Activated CD4-positive, alpha-beta T cell treated with anti-CD3 and anti-CD28 coated beads, Interleukin-2, amount 10 ng/mL, durations not matched to agents 7 days and 5 days (primary cell): ENCODE measurements at regions not wholly inside any gene's neighbourhood (a gene's known extent, or its start where the extent isn't known, plus 50 kb on each side); places are given as distances from the start of the nearest gene placed in this dataset.

Source experiments
- CTCF ChIA-PET: fragments of 350-600 bp; sonication (Branson Sonifier 250); formaldehyde crosslinking; loops from one replicate; lab custom pipeline; 2021; ENCODE audit warnings: antibody characterized with exemption; lab: Charles Lee
- POLR2A ChIA-PET: fragments of 350-600 bp; sonication (Branson Sonifier 250); formaldehyde crosslinking; loops from one replicate; lab custom pipeline; 2021; ENCODE audit warnings: antibody characterized with exemption; lab: Charles Lee
- DNase-seq: peaks from one replicate; pipeline ENCODE4 v3.0.0-alpha.2; 2020
- H3K27ac Mint-ChIP-seq: one replicate; pipeline ENCODE4 v1.8.0; 2021; ENCODE audit warnings: mild to moderate bottlenecking, moderate library complexity, mixed read lengths
- H3K27me3 Mint-ChIP-seq: one replicate; pipeline ENCODE4 v1.8.0; 2021; ENCODE audit warnings: mixed read lengths
- H3K36me3 Mint-ChIP-seq: one replicate; pipeline ENCODE4 v1.8.0; 2021; ENCODE audit warnings: low read depth, mixed read lengths
- H3K4me1 Mint-ChIP-seq: one replicate; pipeline ENCODE4 v1.8.0; 2021; ENCODE audit warnings: mixed read lengths
- H3K4me3 Mint-ChIP-seq: one replicate; pipeline ENCODE4 v1.8.0; 2021; ENCODE audit warnings: mild to moderate bottlenecking, moderate library complexity, mixed read lengths
- H3K9me3 Mint-ChIP-seq: one replicate; pipeline ENCODE4 v1.8.0; 2021; ENCODE audit warnings: mixed read lengths

- H3K36me3 Mint-ChIP-seq: no peaks in the 10 kb centered on the region
- no peaks in the 10 kb centered on the region for H3K4me1 Mint-ChIP-seq
- peaks cover 3% of the 10 kb centered on the region for H3K9me3 Mint-ChIP-seq
- H3K4me3 Mint-ChIP-seq: no peak overlapping the region
- ChIA-PET POLR2A (no interaction called here), CTCF (no interaction called here)
- H3K27ac Mint-ChIP-seq: no peak overlapping the region
- H3K27me3 Mint-ChIP-seq: no peaks in the 10 kb centered on the region
- DNase-seq: no peak
These were observed 531.1 kb upstream of the SLIT2 start for GRCh38 chr4:19720610-19721009.

- Mint-ChIP-seq H3K27me3 (no peaks in the 10 kb centered on the region), H3K36me3 (no peaks in the 10 kb centered on the region), H3K27ac (no peak overlapping the region), H3K4me1 (no peaks in the 10 kb centered on the region), H3K9me3 (peaks cover 3% of the 10 kb centered on the region), H3K4me3 (no peak overlapping the region)
- no peak for DNase-seq
- ChIA-PET POLR2A (no interaction called here), CTCF (no interaction called here)
These were observed 531.5 kb upstream of the SLIT2 start for GRCh38 chr4:19720190-19720589.

GRCh38 chr4:19711871-19712270, 539.8 kb upstream of the SLIT2 start:
- Mint-ChIP-seq H3K36me3 (no peaks in the 10 kb centered on the region), H3K27ac (no peak overlapping the region), H3K9me3 (peaks cover 4% of the 10 kb centered on the region), H3K27me3 (no peaks in the 10 kb centered on the region), H3K4me3 (no peak overlapping the region), H3K4me1 (no peaks in the 10 kb centered on the region)
- DNase-seq: no peak
- CTCF ChIA-PET: no interaction called here
- POLR2A ChIA-PET: no interaction called here

DNA sequence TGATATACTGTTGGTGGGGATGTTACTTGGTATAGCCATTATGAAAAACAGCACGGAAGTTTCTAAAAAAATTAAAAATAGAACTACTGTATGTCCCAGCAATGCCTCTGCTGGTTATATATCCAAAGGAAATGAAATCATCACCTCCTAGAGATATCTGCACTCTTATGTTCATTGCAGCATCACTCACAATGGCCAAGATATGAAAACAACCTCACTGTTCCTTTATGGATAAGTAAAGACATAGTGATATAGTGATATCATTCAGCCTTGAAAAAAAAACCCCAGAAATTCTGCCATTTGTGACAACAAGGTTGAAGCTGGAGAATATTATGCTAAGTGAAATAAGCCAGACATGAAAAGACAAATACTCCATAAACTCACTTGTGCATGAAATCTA, 543.8 kb upstream of the SLIT2 start:
- H3K27ac Mint-ChIP-seq: no peak overlapping the region
- no peak for DNase-seq
- H3K9me3 Mint-ChIP-seq: no peaks in the 10 kb centered on the region
- no peaks in the 10 kb centered on the region for H3K27me3 Mint-ChIP-seq
- CTCF ChIA-PET: no interaction called here
- no peak overlapping the region for H3K4me3 Mint-ChIP-seq
- H3K4me1 Mint-ChIP-seq: no peaks in the 10 kb centered on the region
- H3K36me3 Mint-ChIP-seq: no peaks in the 10 kb centered on the region
- POLR2A ChIA-PET: no interaction called here

GRCh38 chr4:19703391-19703790, 548.3 kb upstream of the SLIT2 start:
- Mint-ChIP-seq H3K9me3 (peaks cover 4% of the 10 kb centered on the region), H3K27ac (no peak overlapping the region), H3K4me3 (no peak overlapping the region), H3K36me3 (no peaks in the 10 kb centered on the region), H3K27me3 (no peaks in the 10 kb centered on the region), H3K4me1 (no peaks in the 10 kb centered on the region)
- ChIA-PET POLR2A (no interaction called here), CTCF (no interaction called here)
- DNase-seq: no peak

GRCh38 chr4:19700992-19701391, 550.7 kb upstream of the SLIT2 start:
- no peak overlapping the region for H3K27ac Mint-ChIP-seq
- H3K4me1 Mint-ChIP-seq: no peaks in the 10 kb centered on the region
- ChIA-PET CTCF (no interaction called here), POLR2A (no interaction called here)
- no peak overlapping the region for H3K4me3 Mint-ChIP-seq
- no peaks in the 10 kb centered on the region for H3K27me3 Mint-ChIP-seq
- H3K9me3 Mint-ChIP-seq: peaks cover 8% of the 10 kb centered on the region
- H3K36me3 Mint-ChIP-seq: no peaks in the 10 kb centered on the region
- no peak for DNase-seq

DNA sequence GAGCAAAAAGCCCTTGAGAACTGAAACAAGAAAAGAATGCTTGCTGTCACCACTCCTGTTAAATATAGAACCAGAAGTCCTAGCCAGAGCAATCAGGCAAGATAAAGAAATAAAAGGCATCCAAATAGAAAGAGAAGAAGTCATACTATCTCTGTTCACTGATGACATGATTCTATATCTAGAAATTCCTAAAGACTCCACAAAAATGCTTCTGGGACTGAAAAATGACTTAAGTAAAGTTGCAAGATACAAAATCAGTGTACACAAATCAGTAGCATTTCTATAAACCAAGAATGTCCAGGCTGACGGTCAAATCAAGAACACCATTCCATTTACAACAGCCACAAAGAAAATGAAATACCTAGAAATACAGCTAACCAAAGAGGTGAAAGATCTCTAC, 552.7 kb upstream of the SLIT2 start:
- POLR2A ChIA-PET: no interaction called here
- Mint-ChIP-seq H3K27ac (no peak overlapping the region), H3K36me3 (no peaks in the 10 kb centered on the region), H3K9me3 (peaks cover 8% of the 10 kb centered on the region), H3K4me3 (no peak overlapping the region), H3K4me1 (no peaks in the 10 kb centered on the region), H3K27me3 (no peaks in the 10 kb centered on the region)
- no peak for DNase-seq
- CTCF ChIA-PET: no interaction called here

DNA sequence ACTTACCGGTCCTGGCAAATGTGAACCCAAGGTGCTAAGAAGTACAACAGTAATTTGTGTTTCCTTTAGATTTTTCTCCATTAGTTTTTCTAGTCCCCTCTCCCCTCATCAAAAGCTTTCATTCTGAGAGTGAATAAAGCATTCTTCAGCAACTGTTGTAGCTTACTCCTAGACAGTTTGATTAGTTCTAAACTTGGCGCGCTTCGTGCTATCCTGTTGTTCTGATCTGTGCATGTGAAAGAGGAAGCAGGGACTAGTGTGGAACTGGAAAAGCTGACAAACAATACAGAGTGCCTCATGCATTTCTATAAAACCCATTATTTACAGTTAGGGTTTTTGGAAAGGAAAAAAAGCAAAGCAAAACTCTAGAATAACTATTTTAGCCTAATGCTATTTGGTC, 556.9 kb upstream of the SLIT2 start:
- no peak for DNase-seq
- Mint-ChIP-seq H3K4me3 (no peak overlapping the region), H3K27me3 (no peaks in the 10 kb centered on the region), H3K27ac (no peak overlapping the region), H3K36me3 (no peaks in the 10 kb centered on the region), H3K9me3 (peaks cover 8% of the 10 kb centered on the region), H3K4me1 (no peaks in the 10 kb centered on the region)
- ChIA-PET CTCF (no interaction called here), POLR2A (no interaction called here)

DNA sequence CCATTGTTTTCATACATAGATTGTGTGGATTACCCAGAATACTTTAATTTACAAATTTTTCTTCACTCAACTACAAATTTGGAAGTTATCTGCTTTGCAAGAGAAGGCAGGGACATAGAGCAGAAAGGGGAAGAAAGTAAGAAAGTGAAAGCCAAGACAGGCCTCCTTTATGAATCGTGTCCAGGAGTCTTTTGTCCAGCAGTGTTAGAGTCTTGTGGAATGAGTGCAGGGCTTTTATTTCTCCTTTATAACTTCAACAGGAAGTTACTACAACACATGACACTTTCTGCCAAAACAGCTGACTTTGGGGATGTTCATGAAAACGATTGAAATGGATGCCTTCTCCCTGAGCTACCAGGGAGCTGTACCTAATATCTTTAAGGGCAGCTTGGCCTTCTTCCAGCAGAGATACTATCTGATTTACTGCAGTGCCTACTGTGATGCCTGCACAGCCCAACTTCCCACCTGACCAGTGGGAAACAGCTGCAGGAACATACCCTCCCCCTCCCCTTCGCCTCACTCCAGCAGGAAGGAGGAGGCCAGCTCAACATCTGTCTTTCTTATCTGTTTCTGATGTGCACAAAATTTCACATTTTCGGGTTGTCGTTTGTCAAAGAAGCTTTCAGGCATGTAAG, 557.7 kb upstream of the SLIT2 start:
- ChIA-PET POLR2A (no interaction called here), CTCF (no interaction called here)
- Mint-ChIP-seq H3K36me3 (no peaks in the 10 kb centered on the region), H3K27ac (no peak overlapping the region), H3K4me1 (no peaks in the 10 kb centered on the region), H3K4me3 (no peak overlapping the region), H3K9me3 (peaks cover 8% of the 10 kb centered on the region), H3K27me3 (no peaks in the 10 kb centered on the region)
- no peak for DNase-seq

- Mint-ChIP-seq H3K36me3 (no peaks in the 10 kb centered on the region), H3K27me3 (no peaks in the 10 kb centered on the region), H3K9me3 (peaks cover 8% of the 10 kb centered on the region), H3K4me3 (no peak overlapping the region), H3K27ac (no peak overlapping the region), H3K4me1 (no peaks in the 10 kb centered on the region)
- no peak for DNase-seq
- POLR2A ChIA-PET: no interaction called here
- CTCF ChIA-PET: no interaction called here
These were observed 562.2 kb upstream of the SLIT2 start for GRCh38 chr4:19689511-19689910.

GRCh38 chr4:19686456-19686855, 565.2 kb upstream of the SLIT2 start:
- ChIA-PET POLR2A (no interaction called here), CTCF (no interaction called here)
- no peak for DNase-seq

GRCh38 chr4:19684084-19684483, 567.6 kb upstream of the SLIT2 start:
- Mint-ChIP-seq H3K36me3 (no peaks in the 10 kb centered on the region), H3K27ac (no peak overlapping the region), H3K4me3 (no peak overlapping the region), H3K9me3 (peaks cover 12% of the 10 kb centered on the region), H3K4me1 (no peaks in the 10 kb centered on the region), H3K27me3 (no peaks in the 10 kb centered on the region)
- POLR2A ChIA-PET: no interaction called here
- no peak for DNase-seq
- CTCF ChIA-PET: no interaction called here

More at GRCh38 chr4:19686456-19686855, 565.2 kb upstream of the SLIT2 start:
- no peak overlapping the region for H3K4me3 Mint-ChIP-seq
- H3K27me3 Mint-ChIP-seq: no peaks in the 10 kb centered on the region
- no peaks in the 10 kb centered on the region for H3K36me3 Mint-ChIP-seq
- H3K27ac Mint-ChIP-seq: no peak overlapping the region
- peaks cover 12% of the 10 kb centered on the region for H3K9me3 Mint-ChIP-seq
- no peaks in the 10 kb centered on the region for H3K4me1 Mint-ChIP-seq

DNA sequence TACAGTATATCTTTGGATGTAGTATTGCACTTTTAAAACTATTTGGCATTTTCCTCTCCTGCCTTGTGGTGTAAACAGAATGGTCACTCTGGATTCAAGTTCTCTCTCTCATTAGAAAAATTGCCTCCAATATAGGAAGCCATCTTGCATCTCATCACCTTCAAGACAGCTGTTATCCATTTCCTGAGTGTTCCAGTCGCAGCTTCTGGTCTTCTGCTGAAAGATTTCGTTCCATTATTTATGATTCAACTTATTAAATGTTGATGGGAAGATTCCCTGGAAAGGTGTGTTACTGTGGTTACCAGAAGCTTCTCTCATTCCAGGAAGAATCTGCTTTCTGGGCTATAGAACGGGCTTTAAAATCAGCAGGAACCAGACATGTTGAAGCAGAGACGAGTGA, 568.3 kb upstream of the SLIT2 start:
- no peak overlapping the region for H3K4me3 Mint-ChIP-seq
- H3K9me3 Mint-ChIP-seq: peaks cover 12% of the 10 kb centered on the region
- ChIA-PET CTCF (no interaction called here), POLR2A (no interaction called here)
- H3K4me1 Mint-ChIP-seq: no peaks in the 10 kb centered on the region
- no peaks in the 10 kb centered on the region for H3K27me3 Mint-ChIP-seq
- no peak for DNase-seq
- no peak overlapping the region for H3K27ac Mint-ChIP-seq
- H3K36me3 Mint-ChIP-seq: no peaks in the 10 kb centered on the region

DNA sequence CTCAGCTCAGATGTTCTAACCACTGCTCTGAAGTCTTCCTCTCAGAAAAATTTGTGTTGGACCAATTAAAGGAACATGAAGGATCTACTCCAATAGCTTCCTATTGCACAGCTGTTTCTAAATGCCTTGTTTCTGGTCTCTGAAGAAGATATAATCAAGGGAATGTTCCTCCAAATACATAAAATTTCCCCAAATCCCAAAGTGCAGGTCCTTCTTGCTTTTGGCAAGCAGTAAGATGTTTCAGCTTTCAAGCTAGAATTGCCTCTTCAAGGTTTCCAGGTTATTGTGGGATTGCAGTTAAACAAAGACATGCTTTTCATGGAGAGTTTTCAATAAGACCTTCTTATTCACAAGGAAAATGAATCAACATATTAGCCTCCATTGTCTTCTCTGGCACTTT, 574.5 kb upstream of the SLIT2 start:
- Mint-ChIP-seq H3K27me3 (no peaks in the 10 kb centered on the region), H3K27ac (no peak overlapping the region)
- no peak for DNase-seq

More for the DNA sequence above, 574.5 kb upstream of the SLIT2 start:
- H3K36me3 Mint-ChIP-seq: no peaks in the 10 kb centered on the region
- peaks cover 11% of the 10 kb centered on the region for H3K9me3 Mint-ChIP-seq
- H3K4me3 Mint-ChIP-seq: no peak overlapping the region
- CTCF ChIA-PET: no interaction called here
- no peaks in the 10 kb centered on the region for H3K4me1 Mint-ChIP-seq
- POLR2A ChIA-PET: no interaction called here
